ENCODE measurements at regions not wholly inside any gene's neighbourhood (a gene's known extent, or its start where the extent isn't known, plus 50 kb on each side); places are given as distances from the start of the nearest gene placed in this dataset.
A peak's percentile ranks its signal among the peaks of the same experiment; 100 is the strongest.
"Not testable (repeated sequence)": the region's sequence is repeated elsewhere in the genome, so short reads cannot be mapped to it uniquely, and the experiment has no call there.

GRCh38 chr7:68550027-68550426 is 1048.2 kb upstream of the AUTS2 start:
- no peak for DNase-seq (ENCODE audit: low spot score)

- no peak for DNase-seq (ENCODE audit: low spot score)
Observed at GRCh38 chr7:68550635-68551034, 1047.6 kb upstream of the AUTS2 start.

GRCh38 chr7:68556537-68556936 is 1041.7 kb upstream of the AUTS2 start:
- no peak for DNase-seq (ENCODE audit: low spot score)

GRCh38 chr7:68559518-68559917 is 1038.8 kb upstream of the AUTS2 start:
- no peak for DNase-seq (ENCODE audit: low spot score)

- no peak for DNase-seq (ENCODE audit: low spot score)
Observed at GRCh38 chr7:68562323-68562899, 1035.9 kb upstream of the AUTS2 start.

- DNase-seq (ENCODE audit: low spot score): no peak
Observed at GRCh38 chr7:68564306-68565135, 1033.8 kb upstream of the AUTS2 start.

GRCh38 chr7:68571286-68571685 is 1027.0 kb upstream of the AUTS2 start:
- DNase-seq (ENCODE audit: low spot score): no peak

- no peak for DNase-seq (ENCODE audit: low spot score)
Observed at GRCh38 chr7:68573271-68574005, 1024.8 kb upstream of the AUTS2 start.

GRCh38 chr7:68576366-68576765 is 1021.9 kb upstream of the AUTS2 start:
- DNase-seq (ENCODE audit: low spot score): no peak

GRCh38 chr7:68581417-68581816 is 1016.9 kb upstream of the AUTS2 start:
- DNase-seq (ENCODE audit: low spot score): no peak

GRCh38 chr7:68587599-68587998 is 1010.7 kb upstream of the AUTS2 start:
- DNase-seq (ENCODE audit: low spot score): no peak

GRCh38 chr7:68601826-68602225 is 996.4 kb upstream of the AUTS2 start:
- DNase-seq (ENCODE audit: low spot score): peak; percentile 6

GRCh38 chr7:68604541-68604940 is 993.7 kb upstream of the AUTS2 start:
- DNase-seq (ENCODE audit: low spot score): no peak

GRCh38 chr7:68610701-68611100 is 987.6 kb upstream of the AUTS2 start:
- DNase-seq (ENCODE audit: low spot score): no peak

- no peak for DNase-seq (ENCODE audit: low spot score)
Observed at GRCh38 chr7:68613405-68613804, 984.9 kb upstream of the AUTS2 start.

- DNase-seq (ENCODE audit: low spot score): no peak
Observed at GRCh38 chr7:68613897-68614296, 984.4 kb upstream of the AUTS2 start.

- no peak for DNase-seq (ENCODE audit: low spot score)
Observed at GRCh38 chr7:68619526-68619925, 978.7 kb upstream of the AUTS2 start.

- DNase-seq (ENCODE audit: low spot score): no peak
Observed at GRCh38 chr7:68622500-68622899, 975.8 kb upstream of the AUTS2 start.

GRCh38 chr7:68623030-68623429 is 975.2 kb upstream of the AUTS2 start:
- DNase-seq (ENCODE audit: low spot score): no peak

- DNase-seq (ENCODE audit: low spot score): no peak
Observed at GRCh38 chr7:68627247-68627864, 970.9 kb upstream of the AUTS2 start.

GRCh38 chr7:68630914-68631313 is 967.4 kb upstream of the AUTS2 start:
- not testable (repeated sequence) for DNase-seq (ENCODE audit: low spot score)

GRCh38 chr7:68640103-68640502 is 958.2 kb upstream of the AUTS2 start:
- no peak for DNase-seq (ENCODE audit: low spot score)

- no peak for DNase-seq (ENCODE audit: low spot score)
Observed at GRCh38 chr7:68642727-68643126, 955.5 kb upstream of the AUTS2 start.
